SK-N-SH treated with all-trans-retinoic acid at 6 μM for 48 hours (cell line): ENCODE measurements at regions not wholly inside any gene's neighbourhood (a gene's known extent, or its start where the extent isn't known, plus 50 kb on each side); places are given as distances from the start of the nearest gene placed in this dataset.

Experiments used
- ATAC-seq: fragments of 200-7000 bp; cut with Tn5 transposase; 3 replicates; pipeline ENCODE4 v1.9.1; 2020; ENCODE audit warnings: mild to moderate bottlenecking, moderate library complexity
- ARNTL ChIP-seq: fragments of 450-650 bp; formaldehyde crosslinking; IDR thresholded peaks from 2 replicates; pipeline ENCODE4 v1.5.0; 2020; ENCODE audit warnings: low read depth, mild to moderate bottlenecking, moderate library complexity, borderline replicate concordance
- BACH2 ChIP-seq: fragments of 250-450 bp; sonication (Bioruptor Pico); IDR thresholded peaks from 2 replicates; pipeline ENCODE4 v1.9.0; 2021; ENCODE audit warnings: mild to moderate bottlenecking, borderline replicate concordance
- CSDC2 ChIP-seq: fragments of 250-450 bp; sonication (Bioruptor Pico); IDR thresholded peaks from 2 replicates; pipeline ENCODE4 v1.5.0; 2020; ENCODE audit warnings: mild to moderate bottlenecking, moderate library complexity
- ESRRG ChIP-seq: fragments of 250-450 bp; sonication (Bioruptor Pico); IDR thresholded peaks from 2 replicates; pipeline ENCODE4 v1.6.1; 2021; ENCODE audit warnings: mild to moderate bottlenecking
- GLIS3 ChIP-seq: fragments of 250-450 bp; sonication (Bioruptor Pico); IDR thresholded peaks from 2 replicates; pipeline ENCODE4 v1.5.0; 2020; ENCODE audit warnings: mild to moderate bottlenecking, moderate library complexity
- ISL1 ChIP-seq: fragments of 250-450 bp; sonication (Bioruptor Pico); IDR thresholded peaks from 2 replicates; pipeline ENCODE4 v2.1.2; 2022; ENCODE audit warnings: mild to moderate bottlenecking, moderate library complexity
- OSR1 ChIP-seq: fragments of 250-450 bp; sonication (Bioruptor Pico); IDR thresholded peaks from 2 replicates; pipeline ENCODE4 v1.8.0; 2022; ENCODE audit warnings: moderate library complexity, mild to moderate bottlenecking, inconsistent platforms
- PPARA ChIP-seq: fragments of 250-450 bp; sonication (Bioruptor Pico); IDR thresholded peaks from 2 replicates; pipeline ENCODE4 v1.5.0; 2020; ENCODE audit warnings: mild to moderate bottlenecking, borderline replicate concordance
- RARB ChIP-seq: fragments of 250-450 bp; sonication (Bioruptor Pico); IDR thresholded peaks from 2 replicates; pipeline ENCODE4 v1.8.0; 2021; ENCODE audit warnings: mild to moderate bottlenecking, moderate library complexity
- SNAI2 ChIP-seq: fragments of 250-450 bp; sonication (Bioruptor Pico); IDR thresholded peaks from 2 replicates; pipeline ENCODE4 v1.5.0; 2020; ENCODE audit warnings: mild to moderate bottlenecking, moderate library complexity
- TCF4 ChIP-seq: fragments of 250-450 bp; sonication (Bioruptor Pico); IDR thresholded peaks from 2 replicates; pipeline ENCODE4 v1.8.0; 2021; ENCODE audit warnings: mild to moderate bottlenecking, moderate library complexity, borderline replicate concordance
- TOX ChIP-seq: fragments of 250-450 bp; sonication (Bioruptor Pico); IDR thresholded peaks from 2 replicates; pipeline ENCODE4 v1.8.0; 2021; ENCODE audit warnings: mild to moderate bottlenecking, moderate library complexity, borderline replicate concordance
- ZC3H10 ChIP-seq: fragments of 250-450 bp; sonication (Bioruptor Pico); IDR thresholded peaks from 2 replicates; pipeline ENCODE4 v1.5.1; 2021; ENCODE audit warnings: mild to moderate bottlenecking, moderate library complexity
- ZFP3 ChIP-seq: fragments of 250-450 bp; sonication (Bioruptor Pico); IDR thresholded peaks from 2 replicates; pipeline ENCODE4 v1.5.0; 2020; ENCODE audit warnings: mild to moderate bottlenecking, moderate library complexity
- ZFP30 ChIP-seq: fragments of 450-650 bp; formaldehyde crosslinking; IDR thresholded peaks from 2 replicates; pipeline ENCODE4 v1.5.0; 2022; ENCODE audit warnings: mild to moderate bottlenecking, moderate library complexity
- ZNF565 ChIP-seq: fragments of 450-650 bp; formaldehyde crosslinking; conservative IDR thresholded peaks from 2 replicates; pipeline ENCODE4 v1.5.0; 2020; ENCODE audit warnings: low read depth, mild to moderate bottlenecking, moderate library complexity
- ZNF70 ChIP-seq: fragments of 450-650 bp; formaldehyde crosslinking; IDR thresholded peaks from 2 replicates; pipeline ENCODE4 v1.5.0; 2020; ENCODE audit warnings: mild to moderate bottlenecking, moderate library complexity
- ZNF8 ChIP-seq: fragments of 450-650 bp; formaldehyde crosslinking; IDR thresholded peaks from 2 replicates; pipeline ENCODE4 v1.5.0; 2020; ENCODE audit warnings: mild to moderate bottlenecking, moderate library complexity
- TF ChIP-seq, protein P1 (sequence below): fragments of 250-450 bp; sonication (Bioruptor Pico); IDR thresholded peaks from 2 replicates; pipeline ENCODE4 v1.8.0; 2020; ENCODE audit warnings: mild to moderate bottlenecking, moderate library complexity, borderline replicate concordance
- TF ChIP-seq, protein P2 (sequence below): fragments of 250-450 bp; sonication (Bioruptor Pico); IDR thresholded peaks from 2 replicates; pipeline ENCODE4 v1.8.0; 2021; ENCODE audit warnings: low read depth, mild to moderate bottlenecking, moderate library complexity, borderline replicate concordance
- TF ChIP-seq, protein P3 (sequence below): fragments of 250-450 bp; sonication (Bioruptor Pico); IDR thresholded peaks from 2 replicates; pipeline ENCODE4 v1.5.1; 2020; ENCODE audit warnings: low read depth, mild to moderate bottlenecking, moderate library complexity
- TF ChIP-seq, protein P4 (sequence below): fragments of 250-450 bp; sonication (Bioruptor Pico); IDR thresholded peaks from 2 replicates; pipeline ENCODE4 v1.5.0; 2020; ENCODE audit warnings: mild to moderate bottlenecking, moderate library complexity
- TF ChIP-seq, protein P5 (sequence below): fragments of 250-450 bp; sonication (Bioruptor Pico); IDR thresholded peaks from 2 replicates; pipeline ENCODE4 v1.5.1; 2021; ENCODE audit warnings: mild to moderate bottlenecking, moderate library complexity

DNA sequence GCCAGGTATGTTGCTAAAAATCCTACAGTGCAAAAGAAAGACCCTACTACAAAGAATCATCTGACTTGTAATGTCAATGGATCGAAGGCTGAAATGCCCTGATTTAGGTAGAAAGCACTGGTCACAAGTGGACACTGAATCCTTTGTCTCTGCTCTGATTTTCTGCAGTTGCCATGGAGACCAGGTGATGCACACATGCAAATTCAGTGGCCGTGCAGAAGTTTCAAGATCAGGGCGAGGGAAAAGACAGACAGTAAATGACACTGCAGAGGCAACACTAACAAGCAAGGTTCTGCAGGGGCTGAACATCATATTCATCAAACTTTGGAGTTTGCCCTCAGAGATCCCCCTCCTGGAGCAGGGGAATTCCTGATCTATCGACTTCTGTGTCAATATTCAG is 370.3 kb upstream of the TMEM132C start (continued):
- no peak for TF ChIP-seq SNAI2 (CRISPR knock-in tag)
- no peak for TF ChIP-seq TOX (CRISPR knock-in tag)
- TF ChIP-seq ZNF565, result no peak
- TF ChIP-seq ZNF8 (CRISPR knock-in tag), result no peak
- no peak for TF ChIP-seq ISL1 (CRISPR knock-in tag)
- no peak for TF ChIP-seq PPARA (CRISPR knock-in tag)
- no peak for TF ChIP-seq ESRRG
- TF ChIP-seq ZFP30, result no peak

DNA sequence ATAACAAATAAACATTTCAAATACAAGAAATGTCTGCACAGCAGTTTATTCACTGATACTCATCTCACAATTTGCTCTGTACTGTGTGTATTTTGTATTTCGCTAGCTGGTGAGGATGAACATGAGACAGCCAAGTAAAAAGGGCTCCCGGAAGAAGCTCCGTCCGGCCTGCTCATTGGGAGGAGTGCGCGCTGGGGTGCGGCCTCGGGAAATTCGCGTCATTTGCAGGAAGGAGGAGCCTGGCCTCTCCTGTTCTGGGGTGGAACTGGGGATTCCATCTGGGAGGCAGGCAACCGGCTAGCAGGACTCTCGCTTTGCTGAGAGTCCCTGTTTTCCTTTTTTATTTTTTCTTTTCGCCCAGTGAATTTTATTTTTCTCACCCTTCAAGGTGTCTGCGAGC is 368.4 kb upstream of the TMEM132C start:
- no peak for ATAC-seq
- TF ChIP-seq ISL1 (CRISPR knock-in tag) (no peak), SNAI2 (CRISPR knock-in tag) (no peak), BACH2 (no peak), ZNF8 (CRISPR knock-in tag) (no peak), ZC3H10 (CRISPR knock-in tag) (no peak), PPARA (CRISPR knock-in tag) (no peak), ZNF565 (no peak), ZFP30 (no peak), ZFP3 (CRISPR knock-in tag) (no peak), ARNTL (CRISPR knock-in tag) (no peak), GLIS3 (CRISPR knock-in tag) (no peak), RARB (CRISPR knock-in tag) (no peak), ZNF70 (CRISPR knock-in tag) (no peak)
- TF ChIP-seq, protein P1, sequence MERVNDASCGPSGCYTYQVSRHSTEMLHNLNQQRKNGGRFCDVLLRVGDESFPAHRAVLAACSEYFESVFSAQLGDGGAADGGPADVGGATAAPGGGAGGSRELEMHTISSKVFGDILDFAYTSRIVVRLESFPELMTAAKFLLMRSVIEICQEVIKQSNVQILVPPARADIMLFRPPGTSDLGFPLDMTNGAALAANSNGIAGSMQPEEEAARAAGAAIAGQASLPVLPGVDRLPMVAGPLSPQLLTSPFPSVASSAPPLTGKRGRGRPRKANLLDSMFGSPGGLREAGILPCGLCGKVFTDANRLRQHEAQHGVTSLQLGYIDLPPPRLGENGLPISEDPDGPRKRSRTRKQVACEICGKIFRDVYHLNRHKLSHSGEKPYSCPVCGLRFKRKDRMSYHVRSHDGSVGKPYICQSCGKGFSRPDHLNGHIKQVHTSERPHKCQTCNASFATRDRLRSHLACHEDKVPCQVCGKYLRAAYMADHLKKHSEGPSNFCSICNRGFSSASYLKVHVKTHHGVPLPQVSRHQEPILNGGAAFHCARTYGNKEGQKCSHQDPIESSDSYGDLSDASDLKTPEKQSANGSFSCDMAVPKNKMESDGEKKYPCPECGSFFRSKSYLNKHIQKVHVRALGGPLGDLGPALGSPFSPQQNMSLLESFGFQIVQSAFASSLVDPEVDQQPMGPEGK, result no peak
- TF ChIP-seq, protein P2, sequence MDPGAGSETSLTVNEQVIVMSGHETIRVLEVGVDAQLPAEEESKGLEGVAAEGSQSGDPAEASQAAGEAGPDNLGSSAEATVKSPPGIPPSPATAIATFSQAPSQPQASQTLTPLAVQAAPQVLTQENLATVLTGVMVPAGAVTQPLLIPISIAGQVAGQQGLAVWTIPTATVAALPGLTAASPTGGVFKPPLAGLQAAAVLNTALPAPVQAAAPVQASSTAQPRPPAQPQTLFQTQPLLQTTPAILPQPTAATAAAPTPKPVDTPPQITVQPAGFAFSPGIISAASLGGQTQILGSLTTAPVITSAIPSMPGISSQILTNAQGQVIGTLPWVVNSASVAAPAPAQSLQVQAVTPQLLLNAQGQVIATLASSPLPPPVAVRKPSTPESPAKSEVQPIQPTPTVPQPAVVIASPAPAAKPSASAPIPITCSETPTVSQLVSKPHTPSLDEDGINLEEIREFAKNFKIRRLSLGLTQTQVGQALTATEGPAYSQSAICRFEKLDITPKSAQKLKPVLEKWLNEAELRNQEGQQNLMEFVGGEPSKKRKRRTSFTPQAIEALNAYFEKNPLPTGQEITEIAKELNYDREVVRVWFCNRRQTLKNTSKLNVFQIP (CRISPR knock-in tag), result no peak
- TF ChIP-seq, protein P3, sequence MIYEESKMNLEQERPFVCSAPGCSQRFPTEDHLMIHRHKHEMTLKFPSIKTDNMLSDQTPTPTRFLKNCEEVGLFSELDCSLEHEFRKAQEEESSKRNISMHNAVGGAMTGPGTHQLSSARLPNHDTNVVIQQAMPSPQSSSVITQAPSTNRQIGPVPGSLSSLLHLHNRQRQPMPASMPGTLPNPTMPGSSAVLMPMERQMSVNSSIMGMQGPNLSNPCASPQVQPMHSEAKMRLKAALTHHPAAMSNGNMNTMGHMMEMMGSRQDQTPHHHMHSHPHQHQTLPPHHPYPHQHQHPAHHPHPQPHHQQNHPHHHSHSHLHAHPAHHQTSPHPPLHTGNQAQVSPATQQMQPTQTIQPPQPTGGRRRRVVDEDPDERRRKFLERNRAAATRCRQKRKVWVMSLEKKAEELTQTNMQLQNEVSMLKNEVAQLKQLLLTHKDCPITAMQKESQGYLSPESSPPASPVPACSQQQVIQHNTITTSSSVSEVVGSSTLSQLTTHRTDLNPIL (CRISPR knock-in tag), result no peak
- TF ChIP-seq, protein P4, sequence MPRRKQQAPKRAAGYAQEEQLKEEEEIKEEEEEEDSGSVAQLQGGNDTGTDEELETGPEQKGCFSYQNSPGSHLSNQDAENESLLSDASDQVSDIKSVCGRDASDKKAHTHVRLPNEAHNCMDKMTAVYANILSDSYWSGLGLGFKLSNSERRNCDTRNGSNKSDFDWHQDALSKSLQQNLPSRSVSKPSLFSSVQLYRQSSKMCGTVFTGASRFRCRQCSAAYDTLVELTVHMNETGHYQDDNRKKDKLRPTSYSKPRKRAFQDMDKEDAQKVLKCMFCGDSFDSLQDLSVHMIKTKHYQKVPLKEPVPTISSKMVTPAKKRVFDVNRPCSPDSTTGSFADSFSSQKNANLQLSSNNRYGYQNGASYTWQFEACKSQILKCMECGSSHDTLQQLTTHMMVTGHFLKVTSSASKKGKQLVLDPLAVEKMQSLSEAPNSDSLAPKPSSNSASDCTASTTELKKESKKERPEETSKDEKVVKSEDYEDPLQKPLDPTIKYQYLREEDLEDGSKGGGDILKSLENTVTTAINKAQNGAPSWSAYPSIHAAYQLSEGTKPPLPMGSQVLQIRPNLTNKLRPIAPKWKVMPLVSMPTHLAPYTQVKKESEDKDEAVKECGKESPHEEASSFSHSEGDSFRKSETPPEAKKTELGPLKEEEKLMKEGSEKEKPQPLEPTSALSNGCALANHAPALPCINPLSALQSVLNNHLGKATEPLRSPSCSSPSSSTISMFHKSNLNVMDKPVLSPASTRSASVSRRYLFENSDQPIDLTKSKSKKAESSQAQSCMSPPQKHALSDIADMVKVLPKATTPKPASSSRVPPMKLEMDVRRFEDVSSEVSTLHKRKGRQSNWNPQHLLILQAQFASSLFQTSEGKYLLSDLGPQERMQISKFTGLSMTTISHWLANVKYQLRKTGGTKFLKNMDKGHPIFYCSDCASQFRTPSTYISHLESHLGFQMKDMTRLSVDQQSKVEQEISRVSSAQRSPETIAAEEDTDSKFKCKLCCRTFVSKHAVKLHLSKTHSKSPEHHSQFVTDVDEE, result no peak

DNA sequence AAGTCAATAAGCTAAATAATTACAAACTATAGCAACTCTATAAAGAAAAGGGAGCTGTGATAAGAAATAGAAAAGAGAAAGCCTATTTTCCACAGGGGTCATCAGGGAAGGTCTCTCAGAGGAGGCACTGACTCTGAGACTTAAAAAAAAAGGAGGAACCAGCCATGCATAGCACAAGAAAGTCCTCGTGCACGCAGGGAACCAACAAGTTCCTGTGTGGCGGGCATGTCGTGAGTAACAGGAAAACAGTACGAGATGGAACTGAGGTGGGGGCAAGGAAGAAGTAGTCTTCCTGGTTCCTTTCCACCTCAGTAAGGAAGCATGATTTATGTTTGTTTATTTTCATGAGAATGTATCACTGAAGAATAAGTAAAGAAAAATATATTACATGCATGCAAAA is 367.0 kb upstream of the TMEM132C start:
- no peak for ATAC-seq
- TF ChIP-seq ZC3H10 (CRISPR knock-in tag) (no peak), OSR1 (no peak), ISL1 (CRISPR knock-in tag) (no peak), GLIS3 (CRISPR knock-in tag) (no peak), ZNF8 (CRISPR knock-in tag) (no peak), ESRRG (no peak), ARNTL (CRISPR knock-in tag) (no peak), ZFP30 (no peak), PPARA (CRISPR knock-in tag) (no peak), TCF4 (CRISPR knock-in tag) (no peak), ZNF565 (no peak), CSDC2 (CRISPR knock-in tag) (no peak), BACH2 (no peak), ZNF70 (CRISPR knock-in tag) (no peak), SNAI2 (CRISPR knock-in tag) (no peak)
- TF ChIP-seq, protein P5, sequence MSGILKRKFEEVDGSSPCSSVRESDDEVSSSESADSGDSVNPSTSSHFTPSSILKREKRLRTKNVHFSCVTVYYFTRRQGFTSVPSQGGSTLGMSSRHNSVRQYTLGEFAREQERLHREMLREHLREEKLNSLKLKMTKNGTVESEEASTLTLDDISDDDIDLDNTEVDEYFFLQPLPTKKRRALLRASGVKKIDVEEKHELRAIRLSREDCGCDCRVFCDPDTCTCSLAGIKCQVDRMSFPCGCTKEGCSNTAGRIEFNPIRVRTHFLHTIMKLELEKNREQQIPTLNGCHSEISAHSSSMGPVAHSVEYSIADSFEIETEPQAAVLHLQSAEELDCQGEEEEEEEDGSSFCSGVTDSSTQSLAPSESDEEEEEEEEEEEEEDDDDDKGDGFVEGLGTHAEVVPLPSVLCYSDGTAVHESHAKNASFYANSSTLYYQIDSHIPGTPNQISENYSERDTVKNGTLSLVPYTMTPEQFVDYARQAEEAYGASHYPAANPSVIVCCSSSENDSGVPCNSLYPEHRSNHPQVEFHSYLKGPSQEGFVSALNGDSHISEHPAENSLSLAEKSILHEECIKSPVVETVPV, result no peak
- TF ChIP-seq, protein P4, result no peak
- TF ChIP-seq, protein P2 (CRISPR knock-in tag), result no peak
